CD4-positive, alpha-beta memory T cell (primary cell): ENCODE measurements at regions not wholly inside any gene's neighbourhood (a gene's known extent, or its start where the extent isn't known, plus 50 kb on each side); places are given as distances from the start of the nearest gene placed in this dataset.

Experiments used
- CTCF ChIA-PET: fragments of 350-600 bp; sonication (Branson Sonifier 250); formaldehyde crosslinking; loops from one replicate; lab custom pipeline; 2021; ENCODE audit warnings: inconsistent platforms; ENCODE audit not compliant: partially characterized antibody; lab: Charles Lee
- POLR2A ChIA-PET: fragments of 350-600 bp; sonication (Branson Sonifier 250); formaldehyde crosslinking; loops from one replicate; lab custom pipeline; 2021; ENCODE audit not compliant: partially characterized antibody; lab: Charles Lee
- DNase-seq, 5 donors: peaks; one replicate each; pipeline versions ENCODE4 v3.0.0 to v3.0.0-alpha.2; 2020 to 2022; ENCODE audit warnings: mixed read lengths in 1 of 5
- H3K27ac ChIP-seq: one replicate; pipeline ENCODE4 v1.7.0; 2013; ENCODE audit warnings: low read depth, low read length
- H3K27me3 ChIP-seq: 2 replicates; pipeline ENCODE4 v1.7.0; 2013; ENCODE audit warnings: mild to moderate bottlenecking, low read length, moderate library complexity; ENCODE audit not compliant: insufficient read depth
- H3K36me3 ChIP-seq: 2 replicates; pipeline ENCODE4 v1.7.0; 2013; ENCODE audit warnings: mild to moderate bottlenecking, low read length, moderate library complexity; ENCODE audit not compliant: insufficient read depth
- H3K4me1 ChIP-seq: 2 replicates; pipeline ENCODE4 v1.7.0; 2013; ENCODE audit warnings: mild to moderate bottlenecking, low read length, moderate library complexity; ENCODE audit not compliant: insufficient read depth
- H3K4me3 ChIP-seq, 2 donors: one replicate each; pipeline ENCODE4 v1.7.0; 2013; ENCODE audit warnings: low read length in 2 of 2, mild to moderate bottlenecking in 1 of 2
- H3K9me3 ChIP-seq, 2 donors: one replicate each; pipeline ENCODE4 v1.7.0; 2013; ENCODE audit warnings: low read length in 2 of 2, control low read depth in 1 of 2; ENCODE audit not compliant: control insufficient read depth in 1 of 2
- H3K27ac Mint-ChIP-seq, 7 donors: one replicate each; pipeline ENCODE4 v1.8.0; 2020 to 2021; ENCODE audit warnings: mixed read lengths in 7 of 7, mild to moderate bottlenecking in 6 of 7, inconsistent platforms in 3 of 7, moderate library complexity in 3 of 7
- H3K27me3 Mint-ChIP-seq, 2 donors: one replicate each; pipeline ENCODE4 v1.8.0; 2020 to 2021; ENCODE audit warnings: mixed read lengths in 2 of 2
- H3K36me3 Mint-ChIP-seq, 2 donors: one replicate each; pipeline ENCODE4 v1.8.0; 2020 to 2021; ENCODE audit warnings: mixed read lengths in 2 of 2, inconsistent platforms in 1 of 2, mild to moderate bottlenecking in 1 of 2
- H3K4me1 Mint-ChIP-seq, 4 donors: one replicate each; pipeline ENCODE4 v1.8.0; 2020 to 2021; ENCODE audit warnings: mixed read lengths in 4 of 4, mild to moderate bottlenecking in 1 of 4
- H3K4me3 Mint-ChIP-seq, 8 donors: one replicate each; pipeline ENCODE4 v1.8.0; 2020 to 2021; ENCODE audit warnings: mixed read lengths in 8 of 8, mild to moderate bottlenecking in 7 of 8, moderate library complexity in 6 of 8, inconsistent platforms in 3 of 8
- H3K9me3 Mint-ChIP-seq, 8 donors: one replicate each; pipeline ENCODE4 v1.8.0; 2020 to 2021; ENCODE audit warnings: mixed read lengths in 8 of 8, mild to moderate bottlenecking in 5 of 8, inconsistent platforms in 3 of 8, moderate library complexity in 1 of 8
- intact Hi-C: fragments of 100-400 bp; cut with micrococcal nuclease; formaldehyde crosslinking; loops from one replicate; pipeline ENCODE4 v1.15.1; 2023

- no peak for DNase-seq
- peaks cover 0 to 3% (median under 1%) of the 10 kb centered on the region in 8 donors for H3K9me3 Mint-ChIP-seq
- no peak overlapping the region for H3K4me3 Mint-ChIP-seq
- H3K4me1 Mint-ChIP-seq = peaks cover 14 to 19% (median 17%) of the 10 kb centered on the region in 4 donors
- peaks cover 13% of the 10 kb centered on the region for H3K4me1 ChIP-seq
- H3K27ac ChIP-seq = no peak overlapping the region
- no peaks in the 10 kb centered on the region for H3K9me3 ChIP-seq
- H3K27ac Mint-ChIP-seq = peak overlapping the region in 2 of 7 donors; percentile 7 to 8
- ChIA-PET POLR2A (no interaction called here), CTCF (interaction anchor here (1.4 kb wide), 1 partner anchor 9 kb away, joined by 4 read pairs; no protein-coding TSS in a partner anchor)
- intact Hi-C loops = no loop called here
- H3K36me3 Mint-ChIP-seq = peaks cover 1% of the 10 kb centered on the region in 2 donors
- no peaks in the 10 kb centered on the region for H3K27me3 ChIP-seq
- no peak overlapping the region for H3K4me3 ChIP-seq
- H3K36me3 ChIP-seq = no peaks in the 10 kb centered on the region
- no peaks in the 10 kb centered on the region for H3K27me3 Mint-ChIP-seq
Measured at GRCh38 chr1:194228427-194228826, 1042.0 kb upstream of the B3GALT2 start.

GRCh38 chr1:194227161-194227560 is 1040.7 kb upstream of the B3GALT2 start:
- POLR2A ChIA-PET = no interaction called here
- no peaks in the 10 kb centered on the region for H3K9me3 ChIP-seq
- no peak overlapping the region for H3K4me3 Mint-ChIP-seq
- CTCF ChIA-PET = interaction anchor here (1.4 kb wide), 1 partner anchor 10 kb away, joined by 4 read pairs; no protein-coding TSS in a partner anchor
- intact Hi-C loops = no loop called here
- H3K4me1 ChIP-seq = peaks cover 13% of the 10 kb centered on the region
- no peak for DNase-seq
- no peaks in the 10 kb centered on the region for H3K27me3 Mint-ChIP-seq
- H3K27me3 ChIP-seq = no peaks in the 10 kb centered on the region
- H3K9me3 Mint-ChIP-seq = peaks cover 0 to 8% (median 3%) of the 10 kb centered on the region in 8 donors
- peaks cover 12 to 22% (median 17%) of the 10 kb centered on the region in 4 donors for H3K4me1 Mint-ChIP-seq
- H3K27ac ChIP-seq = no peak overlapping the region
- peaks cover 3 to 4% of the 10 kb centered on the region in 2 donors for H3K36me3 Mint-ChIP-seq
- no peak overlapping the region for H3K4me3 ChIP-seq
- peak overlapping the region in 1 of 7 donors; percentile 43 for H3K27ac Mint-ChIP-seq
- no peaks in the 10 kb centered on the region for H3K36me3 ChIP-seq

- ChIA-PET POLR2A (interaction anchor here (0.9 to 1.3 kb wide), 3 partner anchors 14 to 64 kb away, joined by 3 to 4 read pairs (median 3); no protein-coding TSS in a partner anchor), CTCF (no interaction called here)
- no peak overlapping the region for H3K27ac ChIP-seq
- H3K9me3 ChIP-seq = no peaks in the 10 kb centered on the region
- no peaks in the 10 kb centered on the region for H3K27me3 ChIP-seq
- Mint-ChIP-seq H3K9me3 (peaks cover 0 to 8% (median 3%) of the 10 kb centered on the region in 8 donors), H3K27ac (peak overlapping the region in 1 of 7 donors; percentile 27), H3K36me3 (peaks cover 3 to 4% of the 10 kb centered on the region in 2 donors), H3K4me1 (peaks cover 15 to 22% (median 17%) of the 10 kb centered on the region in 4 donors), H3K4me3 (peak overlapping the region in 5 of 8 donors; percentile 8 to 69 (median 52)), H3K27me3 (no peaks in the 10 kb centered on the region)
- DNase-seq = peak; percentile 29 to 44 (median 31)
- peaks cover 13% of the 10 kb centered on the region for H3K4me1 ChIP-seq
- no peak overlapping the region for H3K4me3 ChIP-seq
- H3K36me3 ChIP-seq = no peaks in the 10 kb centered on the region
- intact Hi-C loops = no loop called here
Measured at GRCh38 chr1:194225821-194226220, 1039.4 kb upstream of the B3GALT2 start.

- no peak overlapping the region for H3K27ac ChIP-seq
- H3K4me1 ChIP-seq = peaks cover 13% of the 10 kb centered on the region
- no peaks in the 10 kb centered on the region for H3K36me3 ChIP-seq
- CTCF ChIA-PET = no interaction called here
- H3K27me3 ChIP-seq = no peaks in the 10 kb centered on the region
- Mint-ChIP-seq H3K4me1 (peaks cover 15 to 22% (median 17%) of the 10 kb centered on the region in 4 donors), H3K27ac (no peak overlapping the region), H3K4me3 (no peak overlapping the region), H3K36me3 (peaks cover 4 to 9% of the 10 kb centered on the region in 2 donors), H3K9me3 (peaks cover 0 to 8% (median 4%) of the 10 kb centered on the region in 8 donors), H3K27me3 (no peaks in the 10 kb centered on the region)
- DNase-seq = no peak
- no peak overlapping the region for H3K4me3 ChIP-seq
- no peaks in the 10 kb centered on the region for H3K9me3 ChIP-seq
- POLR2A ChIA-PET = no interaction called here
- intact Hi-C loops = no loop called here
Measured at GRCh38 chr1:194223596-194223995, 1037.2 kb upstream of the B3GALT2 start.

- intact Hi-C loops = no loop called here
- Mint-ChIP-seq H3K27ac (no peak overlapping the region), H3K36me3 (peaks cover 2 to 14% of the 10 kb centered on the region in 2 donors), H3K9me3 (peaks cover 0 to 2% (median 0%) of the 10 kb centered on the region in 8 donors), H3K27me3 (no peaks in the 10 kb centered on the region), H3K4me1 (peaks cover 0 to 6% (median 6%) of the 10 kb centered on the region in 4 donors), H3K4me3 (no peak overlapping the region)
- H3K27ac ChIP-seq = no peak overlapping the region
- no peaks in the 10 kb centered on the region for H3K4me1 ChIP-seq
- ChIA-PET POLR2A (no interaction called here), CTCF (no interaction called here)
- H3K27me3 ChIP-seq = no peaks in the 10 kb centered on the region
- no peaks in the 10 kb centered on the region for H3K9me3 ChIP-seq
- no peak for DNase-seq
- no peak overlapping the region for H3K4me3 ChIP-seq
- H3K36me3 ChIP-seq = no peaks in the 10 kb centered on the region
Measured at GRCh38 chr1:194215448-194215847, 1029.0 kb upstream of the B3GALT2 start.

GRCh38 chr1:194214735-194215134 is 1028.3 kb upstream of the B3GALT2 start:
- no peaks in the 10 kb centered on the region for H3K27me3 ChIP-seq
- Mint-ChIP-seq H3K9me3 (peaks cover 0 to 2% (median 0%) of the 10 kb centered on the region in 8 donors), H3K27ac (no peak overlapping the region), H3K4me1 (peaks cover 0 to 6% (median 6%) of the 10 kb centered on the region in 4 donors), H3K27me3 (no peaks in the 10 kb centered on the region), H3K4me3 (no peak overlapping the region), H3K36me3 (peaks cover 2 to 14% of the 10 kb centered on the region in 2 donors)
- no peak for DNase-seq
- ChIA-PET POLR2A (no interaction called here), CTCF (no interaction called here)
- no peak overlapping the region for H3K27ac ChIP-seq
- intact Hi-C loops = no loop called here
- no peaks in the 10 kb centered on the region for H3K9me3 ChIP-seq
- H3K4me3 ChIP-seq = no peak overlapping the region
- H3K4me1 ChIP-seq = no peaks in the 10 kb centered on the region
- H3K36me3 ChIP-seq = no peaks in the 10 kb centered on the region

GRCh38 chr1:194209920-194210319 is 1023.5 kb upstream of the B3GALT2 start:
- no peaks in the 10 kb centered on the region for H3K27me3 ChIP-seq
- Mint-ChIP-seq H3K36me3 (peaks cover 6 to 21% of the 10 kb centered on the region in 2 donors), H3K4me1 (peaks cover 0 to 7% (median 5%) of the 10 kb centered on the region in 4 donors), H3K9me3 (peaks cover 0 to 3% (median 2%) of the 10 kb centered on the region in 8 donors), H3K27ac (no peak overlapping the region), H3K27me3 (no peaks in the 10 kb centered on the region), H3K4me3 (no peak overlapping the region)
- intact Hi-C loops = no loop called here
- no peak for DNase-seq
- ChIA-PET CTCF (no interaction called here), POLR2A (no interaction called here)
- no peaks in the 10 kb centered on the region for H3K4me1 ChIP-seq
- no peak overlapping the region for H3K4me3 ChIP-seq
- no peak overlapping the region for H3K27ac ChIP-seq
- H3K36me3 ChIP-seq = no peaks in the 10 kb centered on the region
- H3K9me3 ChIP-seq = no peaks in the 10 kb centered on the region
